ENCODE measurements at regions not wholly inside any gene's neighbourhood (a gene's known extent, or its start where the extent isn't known, plus 50 kb on each side); places are given as distances from the start of the nearest gene placed in this dataset.

GRCh38 chr19:31668921-31669320, 319.7 kb upstream of the TSHZ3 start (continued):
- TF ChIP-seq TCF4 (CRISPR knock-in tag; IDR thresholded peaks at IDR 0.05; ENCODE audit: borderline replicate concordance) (no peak), BACH2 (CRISPR knock-in tag; IDR thresholded peaks at IDR 0.05; ENCODE audit: borderline replicate concordance) (no peak), CSDC2 (CRISPR knock-in tag; IDR thresholded peaks at IDR 0.05) (no peak), PATZ1 (CRISPR knock-in tag; IDR thresholded peaks at IDR 0.05; ENCODE audit: borderline replicate concordance) (no peak)

GRCh38 chr19:31670931-31671330, 321.7 kb upstream of the TSHZ3 start:
- ATAC-seq: no peak
- no peak for TF ChIP-seq PPARA (CRISPR knock-in tag; IDR thresholded peaks at IDR 0.05; ENCODE audit: borderline replicate concordance)
- no peak for TF ChIP-seq POU6F1 (CRISPR knock-in tag; IDR thresholded peaks at IDR 0.05; ENCODE audit: borderline replicate concordance, low read depth)
- no peak for TF ChIP-seq RARB (CRISPR knock-in tag; IDR thresholded peaks at IDR 0.05)
- no peak for TF ChIP-seq BACH2 (CRISPR knock-in tag; IDR thresholded peaks at IDR 0.05; ENCODE audit: borderline replicate concordance)
- TF ChIP-seq PATZ1 (CRISPR knock-in tag; IDR thresholded peaks at IDR 0.05; ENCODE audit: borderline replicate concordance): no peak
- TF ChIP-seq CSRNP3 (CRISPR knock-in tag; IDR thresholded peaks at IDR 0.05): no peak
- TF ChIP-seq ISL1 (CRISPR knock-in tag; IDR thresholded peaks at IDR 0.05): no peak
- no peak for TF ChIP-seq TCF4 (CRISPR knock-in tag; IDR thresholded peaks at IDR 0.05; ENCODE audit: borderline replicate concordance)
- TF ChIP-seq CSDC2 (CRISPR knock-in tag; IDR thresholded peaks at IDR 0.05): no peak
- TF ChIP-seq ZC3H10 (CRISPR knock-in tag; IDR thresholded peaks at IDR 0.05): no peak
- no peak for TF ChIP-seq ARNTL (CRISPR knock-in tag; IDR thresholded peaks at IDR 0.05; ENCODE audit: borderline replicate concordance, low read depth)
- TF ChIP-seq ZNF565 (CRISPR knock-in tag; conservative IDR thresholded peaks at IDR 0.05; ENCODE audit: low read depth): no peak
- TF ChIP-seq OSR1 (CRISPR knock-in tag; IDR thresholded peaks at IDR 0.05): no peak
- TF ChIP-seq ZNF8 (CRISPR knock-in tag; IDR thresholded peaks at IDR 0.05): no peak
- TF ChIP-seq SNAI2 (CRISPR knock-in tag; IDR thresholded peaks at IDR 0.05): no peak

GRCh38 chr19:31671411-31672035, 322.3 kb upstream of the TSHZ3 start:
- no peak for ATAC-seq
- TF ChIP-seq PPARA (CRISPR knock-in tag; IDR thresholded peaks at IDR 0.05; ENCODE audit: borderline replicate concordance) (no peak), PATZ1 (CRISPR knock-in tag; IDR thresholded peaks at IDR 0.05; ENCODE audit: borderline replicate concordance) (no peak), OSR1 (CRISPR knock-in tag; IDR thresholded peaks at IDR 0.05) (no peak), ZFP30 (CRISPR knock-in tag; IDR thresholded peaks at IDR 0.05) (no peak)

- no peak for TF ChIP-seq PATZ1 (CRISPR knock-in tag; IDR thresholded peaks at IDR 0.05; ENCODE audit: borderline replicate concordance)
- TF ChIP-seq CSDC2 (CRISPR knock-in tag; IDR thresholded peaks at IDR 0.05): no peak
- no peak for TF ChIP-seq TCF4 (CRISPR knock-in tag; IDR thresholded peaks at IDR 0.05; ENCODE audit: borderline replicate concordance)
- TF ChIP-seq ZFP3 (CRISPR knock-in tag; IDR thresholded peaks at IDR 0.05): no peak
- TF ChIP-seq ISL1 (CRISPR knock-in tag; IDR thresholded peaks at IDR 0.05): no peak
- no peak for ATAC-seq
Measured at GRCh38 chr19:31674503-31675192, 325.4 kb upstream of the TSHZ3 start.
